A673 (cell line): ENCODE measurements at regions not wholly inside any gene's neighbourhood (a gene's known extent, or its start where the extent isn't known, plus 50 kb on each side); places are given as distances from the start of the nearest gene placed in this dataset.
A peak's percentile ranks its signal among the peaks of the same experiment; 100 is the strongest.

Source experiments
- BruUV-seq: library from RNA; stranded (reverse); fragments of 400-500 nt; replicated peaks from 2 replicates; lab custom pipeline; 2021; lab: Mats Ljungman, UMichigan
- CTCF ChIA-PET: fragments of 300-600 bp; sonication (Branson Sonifier 250); formaldehyde crosslinking; loops from one replicate; lab custom pipeline; 2022; ENCODE audit warnings: antibody characterized with exemption; lab: Charles Lee
- POLR2A ChIA-PET: fragments of 300-600 bp; sonication (Branson Sonifier 250); formaldehyde crosslinking; loops from one replicate; lab custom pipeline; 2022; ENCODE audit warnings: antibody characterized with exemption; ENCODE audit not compliant: low non-redundant PET; lab: Charles Lee
- DNase-seq: peaks from one replicate; pipeline ENCODE4 v3.0.0-alpha.2; 2015; ENCODE audit warnings: low spot score
- H3K27ac ChIP-seq: fragments of 200-600 bp; sonication (generic); 2 replicates; pipeline ENCODE4 v1.5.1; 2016; ENCODE audit warnings: mixed run types, low read depth, mild to moderate bottlenecking, mixed read lengths, antibody characterized with exemption, low read length; ENCODE audit not compliant: poor library complexity, severe bottlenecking
- H3K27me3 ChIP-seq: fragments of 200-600 bp; sonication (generic); replicated peaks from 2 replicates; pipeline ENCODE4 v1.6.1; 2017; ENCODE audit warnings: mixed run types, low read depth, mild to moderate bottlenecking, mixed read lengths, antibody characterized with exemption, low read length; ENCODE audit not compliant: insufficient read depth, poor library complexity
- H3K36me3 ChIP-seq: fragments of 200-600 bp; sonication (generic); 2 replicates; pipeline ENCODE4 v1.6.1; 2016; ENCODE audit warnings: mixed run types, mild to moderate bottlenecking, mixed read lengths, antibody characterized with exemption, low read length; ENCODE audit not compliant: insufficient read depth, poor library complexity, severe bottlenecking
- H3K4me1 ChIP-seq: fragments of 200-600 bp; sonication (generic); 2 replicates; pipeline ENCODE4 v1.6.1; 2017; ENCODE audit warnings: mixed run types, mild to moderate bottlenecking, mixed read lengths, antibody characterized with exemption, low read length; ENCODE audit not compliant: insufficient read depth, poor library complexity, severe bottlenecking
- H3K4me3 ChIP-seq: fragments of 200-600 bp; sonication (generic); 2 replicates; pipeline ENCODE4 v1.5.1; 2016; ENCODE audit warnings: low read depth, mixed run types, mild to moderate bottlenecking, mixed read lengths, low read length; ENCODE audit not compliant: poor library complexity, severe bottlenecking
- H3K9me3 ChIP-seq: fragments of 200-600 bp; sonication (generic); 2 replicates; pipeline ENCODE4 v1.6.1; 2016; ENCODE audit warnings: mixed run types, low read depth, mild to moderate bottlenecking, mixed read lengths, antibody characterized with exemption, low read length; ENCODE audit not compliant: poor library complexity, severe bottlenecking
- EZH2 ChIP-seq: fragments of 200-600 bp; sonication (generic); IDR thresholded peaks from 2 replicates; pipeline ENCODE4 v1.6.1; 2017; ENCODE audit warnings: borderline replicate concordance, low read depth, mild to moderate bottlenecking, mixed read lengths, antibody characterized with exemption, low read length; ENCODE audit not compliant: poor library complexity, severe bottlenecking
- intact Hi-C: fragments of 100-400 bp; cut with micrococcal nuclease; formaldehyde crosslinking; loops from one replicate; pipeline ENCODE4 v1.10.0; 2022; ENCODE audit not compliant: unreplicated experiment
- TF ChIP-seq, protein P1 (sequence below): fragments of 300-800, 200-600 bp; sonication (generic); conservative IDR thresholded peaks from 2 replicates; pipeline ENCODE4 v1.5.1; 2017; ENCODE audit warnings: low read depth, mild to moderate bottlenecking, antibody characterized with exemption, low read length, moderate library complexity, mixed read lengths

DNA sequence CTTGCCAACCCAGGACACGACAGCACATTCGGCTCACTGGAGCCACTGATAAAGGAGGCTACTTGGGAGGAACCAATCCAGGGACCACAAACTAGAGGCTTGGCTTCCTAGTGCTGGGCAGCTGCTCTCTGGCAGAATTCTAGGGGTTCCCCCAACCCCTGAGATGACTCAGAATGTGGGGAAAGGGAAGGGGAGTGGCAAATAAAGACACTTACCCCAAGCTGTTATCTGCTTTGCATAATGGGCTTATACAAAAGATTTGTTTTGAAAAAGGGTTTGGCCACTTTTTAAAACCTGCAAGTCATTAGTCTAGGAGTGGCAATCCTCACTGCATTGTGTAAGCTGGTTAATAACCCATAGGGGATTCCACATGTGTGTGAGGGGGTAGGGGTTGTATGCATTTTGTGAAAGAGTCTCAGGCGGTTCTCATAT is 64.1 kb upstream of the LMO1 start:
- H3K4me1 ChIP-seq = peaks cover 26% of the 10 kb centered on the region
- no peak overlapping the region for H3K27ac ChIP-seq
- intact Hi-C loops = loop anchor here (5.0 kb wide), 1 partner anchor 240 kb away; no protein-coding TSS in a partner anchor
- peak; percentile 18 for DNase-seq
- BruUV-seq = no TSS peak
- H3K36me3 ChIP-seq = no peaks in the 10 kb centered on the region
- ChIA-PET POLR2A (no interaction called here), CTCF (no interaction called here)
- H3K9me3 ChIP-seq = no peaks in the 10 kb centered on the region
- no peak for TF ChIP-seq EZH2
- TF ChIP-seq, protein P1, sequence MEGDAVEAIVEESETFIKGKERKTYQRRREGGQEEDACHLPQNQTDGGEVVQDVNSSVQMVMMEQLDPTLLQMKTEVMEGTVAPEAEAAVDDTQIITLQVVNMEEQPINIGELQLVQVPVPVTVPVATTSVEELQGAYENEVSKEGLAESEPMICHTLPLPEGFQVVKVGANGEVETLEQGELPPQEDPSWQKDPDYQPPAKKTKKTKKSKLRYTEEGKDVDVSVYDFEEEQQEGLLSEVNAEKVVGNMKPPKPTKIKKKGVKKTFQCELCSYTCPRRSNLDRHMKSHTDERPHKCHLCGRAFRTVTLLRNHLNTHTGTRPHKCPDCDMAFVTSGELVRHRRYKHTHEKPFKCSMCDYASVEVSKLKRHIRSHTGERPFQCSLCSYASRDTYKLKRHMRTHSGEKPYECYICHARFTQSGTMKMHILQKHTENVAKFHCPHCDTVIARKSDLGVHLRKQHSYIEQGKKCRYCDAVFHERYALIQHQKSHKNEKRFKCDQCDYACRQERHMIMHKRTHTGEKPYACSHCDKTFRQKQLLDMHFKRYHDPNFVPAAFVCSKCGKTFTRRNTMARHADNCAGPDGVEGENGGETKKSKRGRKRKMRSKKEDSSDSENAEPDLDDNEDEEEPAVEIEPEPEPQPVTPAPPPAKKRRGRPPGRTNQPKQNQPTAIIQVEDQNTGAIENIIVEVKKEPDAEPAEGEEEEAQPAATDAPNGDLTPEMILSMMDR = no peak
- peaks cover 78% of the 10 kb centered on the region for H3K27me3 ChIP-seq
- no peak overlapping the region for H3K4me3 ChIP-seq

DNA sequence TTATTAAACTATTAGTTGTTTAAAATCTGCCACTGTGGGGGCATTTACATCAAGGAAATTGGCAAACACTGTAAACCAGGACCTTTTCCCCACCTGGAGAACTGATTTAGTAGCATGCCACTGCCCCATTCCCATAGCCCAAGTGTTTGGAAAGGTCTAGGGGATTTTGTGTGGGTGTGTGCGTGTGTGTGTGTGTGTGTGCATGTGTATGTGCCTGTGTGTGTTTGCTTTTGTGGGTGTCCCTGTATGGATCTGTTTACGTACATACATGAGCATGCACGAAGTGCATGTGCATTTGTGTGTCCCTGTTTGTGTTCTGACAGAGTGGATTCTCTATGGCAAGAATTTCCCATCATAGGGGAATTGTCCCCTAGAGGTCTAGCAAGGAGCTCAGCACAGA is 62.7 kb upstream of the LMO1 start:
- Histone ChIP-seq H3K4me3 (no peak overlapping the region), H3K27me3 (peaks cover 70% of the 10 kb centered on the region), H3K27ac (no peak overlapping the region), H3K4me1 (peaks cover 26% of the 10 kb centered on the region), H3K36me3 (no peaks in the 10 kb centered on the region), H3K9me3 (no peaks in the 10 kb centered on the region)
- TF ChIP-seq, protein P1 = no peak
- TF ChIP-seq EZH2 = no peak
- CTCF ChIA-PET = no interaction called here
- POLR2A ChIA-PET = no interaction called here
- BruUV-seq = no TSS peak
- DNase-seq = no peak
- intact Hi-C loops = loop anchor here (5.0 kb wide), 1 partner anchor 241 kb away; no protein-coding TSS in a partner anchor

DNA sequence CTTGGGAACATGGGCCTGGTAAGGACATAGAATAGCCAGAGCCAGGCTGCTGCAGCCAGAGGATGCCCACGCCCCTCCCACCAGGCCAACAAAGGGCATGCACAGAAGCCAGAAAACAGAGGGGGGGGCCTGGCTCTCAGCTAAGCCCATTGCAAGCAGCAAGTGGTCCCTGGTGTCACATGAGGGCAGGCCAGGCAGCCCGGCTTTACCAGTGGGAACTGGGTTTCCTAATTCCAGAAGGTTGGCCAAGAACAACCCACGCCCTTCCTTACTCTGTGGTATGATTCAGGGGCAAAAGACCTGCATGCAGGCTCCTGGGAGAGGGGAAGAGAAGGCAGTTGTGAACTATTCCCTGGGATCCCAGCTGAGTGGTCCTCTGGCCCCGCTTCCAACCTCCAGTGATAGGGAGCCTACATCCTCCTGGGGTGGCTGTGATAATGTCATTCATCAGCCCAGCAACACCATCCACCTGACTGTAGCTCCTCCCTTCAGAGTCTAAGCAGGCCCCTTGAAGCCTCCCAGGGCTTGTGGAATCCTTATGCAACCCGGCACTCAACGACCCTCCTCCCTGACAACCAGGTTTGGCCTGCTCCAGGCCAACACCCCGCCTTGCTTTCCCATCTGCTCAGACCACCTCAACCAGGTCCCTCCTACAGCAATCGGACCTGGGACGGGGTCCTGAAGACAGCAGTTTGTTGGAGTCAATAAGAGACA is 62.1 kb upstream of the LMO1 start:
- intact Hi-C loops = loop anchor here (5.0 kb wide), 1 partner anchor 242 kb away; no protein-coding TSS in a partner anchor
- TF ChIP-seq, protein P1 = no peak

More for the DNA sequence above, 62.1 kb upstream of the LMO1 start:
- H3K27me3 ChIP-seq = peaks cover 64% of the 10 kb centered on the region
- no TSS peak for BruUV-seq
- H3K9me3 ChIP-seq = no peaks in the 10 kb centered on the region
- DNase-seq = no peak
- no peak overlapping the region for H3K27ac ChIP-seq
- no peak overlapping the region for H3K4me3 ChIP-seq
- ChIA-PET POLR2A (no interaction called here), CTCF (no interaction called here)
- no peaks in the 10 kb centered on the region for H3K36me3 ChIP-seq
- H3K4me1 ChIP-seq = peaks cover 26% of the 10 kb centered on the region
